Stimulated activated CD8-positive, alpha-beta memory T cell treated with anti-CD3 and anti-CD28 coated beads, Interleukin-4, amount 100 ng/mL, for 1 hour (primary cell): ENCODE measurements at regions not wholly inside any gene's neighbourhood (a gene's known extent, or its start where the extent isn't known, plus 50 kb on each side); places are given as distances from the start of the nearest gene placed in this dataset.
"Not testable (repeated sequence)": the region's sequence is repeated elsewhere in the genome, so short reads cannot be mapped to it uniquely, and the experiment has no call there.

Source experiments
- DNase-seq, 2 donors: peaks; one replicate each; pipeline ENCODE4 v3.0.0-alpha.2; 2020; ENCODE audit warnings: low read depth in 2 of 2, low spot score in 1 of 2

GRCh38 chr10:4453276-4453675 lies 372.7 kb upstream of the AKR1E2 start:
- DNase-seq: no peak

- no peak for DNase-seq
Measured at GRCh38 chr10:4450981-4451908, 374.8 kb upstream of the AKR1E2 start.

GRCh38 chr10:4450169-4450568 lies 375.8 kb upstream of the AKR1E2 start:
- no peak for DNase-seq

GRCh38 chr10:4448030-4448429 lies 378.0 kb upstream of the AKR1E2 start:
- no peak for DNase-seq

- DNase-seq: no peak
Measured at GRCh38 chr10:4443419-4443818, 382.6 kb upstream of the AKR1E2 start.

GRCh38 chr10:4442296-4442695 lies 383.7 kb upstream of the AKR1E2 start:
- DNase-seq: no peak

- no peak for DNase-seq
Measured at GRCh38 chr10:4440260-4440659, 385.7 kb upstream of the AKR1E2 start.

- no peak for DNase-seq
Measured at GRCh38 chr10:4437791-4438190, 388.2 kb upstream of the AKR1E2 start.

- no peak for DNase-seq
Measured at GRCh38 chr10:4437061-4437460, 388.9 kb upstream of the AKR1E2 start.

GRCh38 chr10:4436103-4436502 lies 389.9 kb upstream of the AKR1E2 start:
- DNase-seq: no peak

GRCh38 chr10:4434516-4435071 lies 391.4 kb upstream of the AKR1E2 start:
- no peak for DNase-seq

GRCh38 chr10:4434105-4434504 lies 391.9 kb upstream of the AKR1E2 start:
- DNase-seq: no peak

- DNase-seq: no peak
Measured at GRCh38 chr10:4431114-4431863, 394.7 kb upstream of the AKR1E2 start.

- DNase-seq: no peak
Measured at GRCh38 chr10:4429571-4429970, 396.4 kb upstream of the AKR1E2 start.

- no peak for DNase-seq
Measured at GRCh38 chr10:4427532-4427931, 398.5 kb upstream of the AKR1E2 start.

GRCh38 chr10:4426866-4427265 lies 399.1 kb upstream of the AKR1E2 start:
- no peak for DNase-seq

- DNase-seq: no peak
Measured at GRCh38 chr10:4409319-4409718, 416.7 kb upstream of the AKR1E2 start.

- no peak for DNase-seq
Measured at GRCh38 chr10:4407783-4408182, 418.2 kb upstream of the AKR1E2 start.

GRCh38 chr10:4405828-4406227 lies 420.2 kb upstream of the AKR1E2 start:
- DNase-seq: no peak

GRCh38 chr10:4403638-4404252 lies 422.3 kb upstream of the AKR1E2 start:
- no peak for DNase-seq

- not testable (repeated sequence) for DNase-seq
Measured at GRCh38 chr10:4401080-4401479, 424.9 kb upstream of the AKR1E2 start.

- DNase-seq: no peak
Measured at GRCh38 chr10:4399556-4399955, 426.5 kb upstream of the AKR1E2 start.
